GM18520 (cell line): ENCODE measurements at regions not wholly inside any gene's neighbourhood (a gene's known extent, or its start where the extent isn't known, plus 50 kb on each side); places are given as distances from the start of the nearest gene placed in this dataset.

Experiments
- ATAC-seq: cut with Tn5 transposase; IDR thresholded peaks from one replicate; pipeline ENCODE4 v1.9.1; 2021; ENCODE audit not compliant: unreplicated experiment

DNA sequence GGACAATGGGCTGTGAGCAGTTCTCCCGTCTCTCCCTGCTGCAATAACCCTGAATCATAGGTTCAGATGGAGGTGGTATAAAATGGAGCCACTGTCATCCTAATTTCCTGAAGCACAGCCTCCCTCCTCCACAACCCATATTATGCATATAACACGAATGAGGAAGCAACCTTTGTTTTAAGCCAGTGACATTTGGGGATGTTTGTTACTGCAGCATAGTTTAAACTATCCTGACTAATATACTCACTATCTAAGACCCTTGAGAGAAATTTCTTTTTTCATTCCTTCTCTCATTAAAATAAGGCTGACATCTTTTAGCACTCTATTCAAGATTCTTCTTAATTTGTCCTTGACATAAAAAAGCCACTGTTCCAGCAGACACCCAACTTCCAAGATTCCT is 413.4 kb downstream of the SOX9 start:
- ATAC-seq, result no peak

DNA sequence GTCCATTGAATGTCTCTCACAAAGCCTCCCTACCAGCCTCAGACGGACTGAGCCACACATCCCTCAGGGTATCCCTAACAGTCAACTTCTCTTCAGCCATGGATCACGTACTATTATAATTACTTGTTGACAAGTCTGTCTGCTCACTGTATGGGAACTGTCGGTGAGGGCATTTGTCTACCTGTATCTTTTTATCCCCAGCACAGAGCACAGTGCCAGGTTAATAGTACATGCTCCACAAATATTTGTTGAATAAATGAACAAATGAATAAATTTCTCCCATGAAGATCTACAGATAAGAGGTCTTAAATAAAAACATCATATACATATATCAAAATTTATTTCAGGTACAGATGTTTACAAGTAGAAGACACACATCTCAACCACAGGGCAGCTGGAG is 414.0 kb downstream of the SOX9 start:
- no peak for ATAC-seq

- no peak for ATAC-seq
Observed at GRCh38 chr17:72535346-72535745, 414.5 kb downstream of the SOX9 start.

DNA sequence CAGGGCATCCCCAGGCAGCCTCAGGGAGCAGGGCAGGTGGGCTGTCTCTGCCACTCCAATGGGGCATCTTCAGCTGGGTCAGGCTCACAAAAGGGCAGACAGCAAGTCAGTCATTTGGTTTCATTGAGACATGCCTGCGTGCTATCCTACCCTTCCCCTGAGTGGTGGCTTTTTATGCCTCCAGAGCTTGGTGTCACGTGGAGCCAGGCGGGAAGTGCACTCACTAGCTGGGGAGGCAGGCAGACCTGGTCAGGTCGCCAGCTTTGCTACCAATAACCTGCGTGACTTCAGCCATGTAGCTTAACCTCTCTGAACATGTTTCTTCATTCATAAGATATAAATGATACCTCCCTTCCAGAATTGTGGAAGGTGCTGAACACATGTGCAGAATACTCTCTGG is 415.0 kb downstream of the SOX9 start:
- no peak for ATAC-seq

- ATAC-seq, result no peak
Observed at GRCh38 chr17:72536788-72537187, 416.0 kb downstream of the SOX9 start.

DNA sequence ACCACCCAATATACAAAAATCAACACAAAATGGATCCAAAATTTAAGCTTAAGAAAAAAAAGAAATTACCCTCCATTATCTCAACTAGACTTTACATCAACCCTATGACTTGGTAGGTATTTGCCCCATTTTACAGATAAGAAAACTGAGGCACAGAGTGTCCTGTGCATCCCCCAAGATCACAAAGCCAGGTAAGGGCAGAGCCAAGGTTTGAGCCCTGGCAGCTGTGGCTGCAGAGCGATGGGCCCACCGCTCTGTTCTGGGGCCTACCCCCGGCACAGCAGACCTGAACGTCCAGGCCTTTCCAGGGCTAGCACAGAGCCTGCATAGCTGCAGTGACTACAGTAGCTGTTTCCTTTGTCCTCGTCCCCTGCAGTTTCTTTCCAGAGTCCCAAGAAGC is 417.6 kb downstream of the SOX9 start:
- no peak for ATAC-seq

GRCh38 chr17:72538901-72539352 is 418.1 kb downstream of the SOX9 start:
- no peak for ATAC-seq

DNA sequence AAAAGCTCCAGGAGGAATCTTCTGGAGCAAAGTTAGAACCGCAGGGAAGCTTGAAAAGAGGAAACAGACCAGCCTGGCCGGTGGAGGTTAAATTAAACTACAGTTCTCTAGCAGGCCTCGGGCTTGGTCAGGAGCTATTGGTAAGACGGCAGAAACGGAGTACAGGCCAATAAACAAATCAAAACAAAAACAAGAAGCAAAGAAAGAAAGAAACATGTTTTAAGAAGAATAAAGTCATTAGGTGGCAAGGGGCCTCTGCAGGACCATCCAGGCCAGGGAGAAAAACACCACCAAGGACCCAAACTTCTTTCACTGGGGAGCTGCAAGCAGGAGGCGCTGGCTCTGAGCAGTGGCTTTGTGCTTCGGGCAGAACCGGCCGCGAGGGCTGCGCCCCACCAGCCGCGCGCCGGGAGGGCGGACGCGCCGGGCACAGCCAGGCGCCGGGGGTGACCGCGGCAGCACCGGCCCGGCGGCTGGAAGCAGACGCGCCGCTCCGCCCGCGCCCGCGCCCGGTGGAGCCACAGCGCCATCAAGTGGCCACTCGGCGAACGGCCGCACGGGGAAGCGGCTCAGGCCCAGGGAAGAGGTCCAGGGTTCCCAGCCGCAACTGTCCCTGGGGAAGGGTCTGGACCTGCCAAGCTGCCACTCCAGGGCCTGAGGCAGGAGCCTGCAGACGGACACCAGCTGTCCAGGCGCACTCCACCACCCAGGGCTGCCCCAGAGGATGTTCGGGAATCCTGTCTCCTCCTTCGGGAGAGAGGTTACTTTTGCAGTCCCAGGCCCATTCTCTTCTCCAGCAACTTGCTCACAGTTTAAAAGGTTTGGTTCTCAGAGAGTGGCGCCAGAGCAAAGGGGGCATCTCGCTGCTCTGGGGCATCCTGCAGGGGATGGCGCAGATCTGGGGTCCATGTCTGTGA is 419.4 kb downstream of the SOX9 start:
- peak; percentile 82 for ATAC-seq

DNA sequence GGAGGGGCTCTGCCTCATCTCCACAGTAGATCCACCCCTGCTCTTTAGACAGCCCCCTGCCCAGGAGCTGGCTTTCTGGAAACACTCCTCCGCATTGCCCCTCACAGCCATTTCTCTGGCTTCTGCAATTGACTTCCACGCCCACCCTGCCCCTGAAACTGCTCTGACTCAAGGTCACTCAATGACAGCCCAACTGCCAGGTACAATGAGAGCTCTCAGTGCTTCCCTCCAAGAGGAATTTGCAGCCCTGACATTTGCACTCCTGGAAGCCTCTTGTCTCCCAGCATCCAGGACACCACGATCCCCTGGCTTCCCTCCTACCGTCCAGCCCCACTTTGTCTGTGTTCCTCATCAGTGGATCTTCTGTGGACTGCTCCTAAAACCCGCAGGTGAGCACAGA is 421.5 kb downstream of the SOX9 start:
- ATAC-seq, result no peak

DNA sequence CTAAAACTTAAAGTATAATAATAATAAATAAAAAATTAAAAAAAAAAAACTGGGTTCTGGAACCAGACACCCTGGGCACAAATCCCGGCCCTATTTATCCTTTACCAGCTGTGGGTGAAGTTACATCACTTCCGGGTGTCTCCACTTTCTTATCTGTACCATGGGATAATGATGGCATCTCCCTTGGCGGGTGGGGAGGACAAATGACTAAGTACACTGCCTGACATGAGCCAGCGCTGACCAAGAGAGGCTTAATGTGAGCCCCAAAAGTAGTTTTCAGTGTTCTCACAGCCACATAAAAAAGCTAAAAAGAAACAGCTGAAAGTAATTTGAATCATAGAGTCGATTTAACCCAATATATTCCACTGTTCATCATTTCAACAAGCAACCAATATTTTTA is 424.9 kb downstream of the SOX9 start:
- ATAC-seq, result no peak

DNA sequence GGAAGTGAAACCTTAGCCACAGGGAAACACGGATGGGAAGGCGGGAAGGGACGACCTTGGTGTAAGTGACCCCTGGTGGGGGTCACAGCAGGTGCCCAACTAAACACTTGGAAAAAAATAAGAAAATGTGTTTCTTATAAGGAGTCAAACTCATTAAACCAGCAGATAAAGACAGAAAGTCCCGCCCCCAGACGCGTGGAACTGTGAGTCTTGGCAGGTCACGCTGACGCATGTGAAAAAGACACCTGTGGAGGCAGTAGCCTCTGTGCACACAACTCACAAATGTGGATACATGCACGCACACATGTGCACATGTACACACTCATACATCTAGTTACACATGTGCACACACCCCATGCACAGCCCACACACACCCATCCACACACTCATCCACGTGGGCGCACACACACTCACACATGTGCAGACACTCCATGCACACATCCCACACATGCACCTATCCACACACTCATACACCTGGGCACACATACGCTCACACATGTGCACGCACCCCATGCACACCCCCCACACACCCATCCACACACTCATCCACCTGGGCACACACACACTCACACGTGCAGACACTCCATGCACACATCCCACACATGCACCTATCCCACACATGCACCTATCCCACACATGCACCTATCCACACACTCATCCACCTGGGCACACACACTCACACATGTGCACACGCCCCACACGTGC is 432.4 kb downstream of the SOX9 start:
- ATAC-seq, result no peak

DNA sequence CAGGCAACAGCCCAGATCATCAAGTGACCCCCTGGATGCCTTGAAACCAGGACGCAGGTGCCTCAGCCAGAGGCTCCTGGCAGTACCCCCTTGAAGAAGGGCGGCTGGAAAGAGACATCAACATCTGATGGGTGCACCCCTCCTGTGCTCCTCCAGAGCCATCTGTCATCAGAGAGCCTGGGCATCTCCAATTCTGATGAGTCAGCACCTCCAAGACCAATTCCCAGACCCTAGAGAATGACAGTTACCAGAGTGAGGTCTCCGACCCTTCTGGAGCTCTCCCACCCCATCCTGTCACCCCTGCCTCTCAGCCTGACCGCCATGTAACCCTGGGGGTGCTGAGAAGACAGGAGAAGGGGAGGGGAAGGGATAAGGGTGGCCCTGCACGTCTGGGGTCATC is 433.7 kb downstream of the SOX9 start:
- no peak for ATAC-seq

DNA sequence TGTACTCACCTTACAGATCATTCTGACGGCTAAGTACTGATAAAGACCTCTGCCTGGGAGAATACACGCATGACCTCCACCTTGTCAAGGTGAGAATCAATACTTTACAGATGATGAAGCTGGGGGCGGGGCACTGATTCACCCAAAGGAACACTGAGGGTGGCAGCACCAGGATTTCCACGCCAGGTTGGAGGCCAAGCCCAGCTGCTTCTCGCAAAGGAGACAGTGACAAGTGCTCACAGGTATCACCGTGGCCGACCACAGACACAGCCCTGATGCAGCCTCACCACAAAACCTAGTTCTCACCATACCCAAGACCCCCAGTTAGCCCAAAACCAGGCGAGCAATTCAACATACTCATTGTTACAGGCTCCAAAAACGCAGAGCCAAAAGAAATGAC is 434.2 kb downstream of the SOX9 start:
- no peak for ATAC-seq

DNA sequence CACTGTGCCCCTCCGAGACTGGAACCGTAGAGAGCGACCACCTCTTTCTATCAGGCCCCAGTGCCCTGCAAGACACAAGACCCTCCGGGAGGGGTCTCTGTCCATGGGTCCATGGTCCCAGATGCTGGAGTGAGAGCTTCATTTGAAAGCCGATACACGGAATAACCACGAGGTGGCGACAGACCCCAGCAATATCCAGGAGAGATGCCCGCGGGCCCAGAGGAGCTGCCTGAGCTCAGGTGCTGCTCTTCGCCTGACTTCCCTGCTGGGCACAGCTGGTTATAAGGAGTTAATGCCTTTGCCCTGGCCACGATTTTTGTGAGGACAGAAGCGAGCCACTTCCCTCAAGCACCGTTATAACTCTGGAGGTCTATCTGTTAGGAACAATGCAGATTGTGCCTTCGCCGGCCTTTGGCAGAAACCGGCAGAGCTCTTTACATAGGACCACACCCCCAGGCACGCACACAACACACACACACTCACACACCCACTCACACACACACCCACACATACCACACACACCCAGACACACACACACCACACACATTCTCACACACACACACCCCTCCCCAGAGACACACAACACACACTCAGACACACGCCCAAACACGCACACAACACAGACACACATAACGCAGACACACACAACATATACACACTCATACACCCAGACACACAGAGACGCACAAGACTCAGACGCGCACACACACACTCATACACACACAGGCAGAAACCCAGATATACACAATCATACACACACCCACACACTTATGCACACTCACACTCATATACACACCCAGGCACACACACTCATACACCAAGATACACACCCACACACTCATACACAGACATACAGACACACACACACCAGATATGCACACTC is 436.4 kb downstream of the SOX9 start:
- no peak for ATAC-seq

GRCh38 chr17:72558971-72559476 is 438.2 kb downstream of the SOX9 start:
- no peak for ATAC-seq

GRCh38 chr17:72560303-72561247 is 439.8 kb downstream of the SOX9 start:
- no peak for ATAC-seq

- no peak for ATAC-seq
Observed at GRCh38 chr17:72561266-72561665, 440.4 kb downstream of the SOX9 start.

GRCh38 chr17:72561680-72562079 is 440.9 kb downstream of the SOX9 start:
- no peak for ATAC-seq

DNA sequence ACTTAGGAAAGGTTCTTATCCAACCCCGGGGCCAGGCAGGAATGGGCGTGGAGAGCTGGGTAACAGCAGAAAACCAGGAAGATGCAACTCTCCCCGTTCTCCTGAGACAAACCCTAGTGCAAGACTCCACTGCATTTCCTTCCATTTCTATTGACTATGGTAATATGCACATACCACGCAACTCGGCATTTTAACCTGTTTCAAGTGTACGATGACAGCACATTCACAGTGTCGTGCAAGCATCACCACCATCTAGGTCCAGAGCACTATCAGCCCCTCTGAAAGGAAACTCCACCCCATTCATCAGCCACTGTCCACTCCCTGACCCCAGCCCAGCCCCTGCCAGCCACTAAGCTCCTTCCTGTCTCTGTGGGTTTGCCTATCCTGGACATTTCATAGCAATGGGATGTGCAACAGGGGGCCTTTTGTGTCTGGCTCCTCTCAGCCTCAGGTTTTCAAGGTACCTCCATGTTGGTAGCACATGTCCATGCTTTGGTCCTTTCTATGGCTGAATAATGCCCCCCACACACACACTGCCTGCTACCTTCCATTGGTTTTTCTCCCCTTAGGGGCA is 441.9 kb downstream of the SOX9 start:
- no peak for ATAC-seq

GRCh38 chr17:72563952-72564351 is 443.1 kb downstream of the SOX9 start:
- ATAC-seq, result no peak
